ENCODE measurements at regions not wholly inside any gene's neighbourhood (a gene's known extent, or its start where the extent isn't known, plus 50 kb on each side); places are given as distances from the start of the nearest gene placed in this dataset.

DNA sequence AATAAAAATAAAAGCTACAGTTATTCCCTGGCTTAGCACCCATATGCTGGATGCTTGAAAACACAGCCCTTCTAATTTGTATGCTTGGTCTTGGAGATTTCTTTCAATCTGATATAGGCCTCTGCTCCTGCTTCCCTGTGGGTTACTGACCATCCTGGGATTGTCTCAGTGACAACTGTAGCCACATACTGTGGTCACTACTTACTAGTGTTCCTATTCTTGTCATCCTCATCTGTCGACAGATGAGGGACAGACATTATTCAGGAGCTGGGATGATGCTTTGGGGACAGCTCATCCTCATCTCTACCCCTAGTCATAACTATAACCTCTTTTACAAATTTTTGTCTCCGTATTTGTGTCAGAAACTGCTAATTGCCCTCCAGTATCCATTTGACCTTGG, 388.9 kb upstream of the MAP3K7 start:
- no peaks in the 10 kb centered on the region for H4K20me1 ChIP-seq (ENCODE audit: insufficient read depth, low read length)
- Mint-ChIP-seq H3K4me3 (no peak overlapping the region), H3K4me1 (no peaks in the 10 kb centered on the region), H3K27me3 (ENCODE audit: low read depth in 3 of 3) (peaks cover 0 to 2% (median 0%) of the 10 kb centered on the region in 3 donors), H3K27ac (no peak overlapping the region), H3K9me3 (peaks cover 0 to 4% (median 0%) of the 10 kb centered on the region in 7 donors), H3K36me3 (no peaks in the 10 kb centered on the region)
- no peaks in the 10 kb centered on the region for H3K27me3 ChIP-seq (ENCODE audit: control insufficient read depth in 2 of 2, insufficient read depth in 2 of 2, low read length in 2 of 2)
- no peak overlapping the region for H3K4me2 ChIP-seq (replicated peaks; ENCODE audit: extremely low read depth, low read length, poor library complexity, severe bottlenecking)
- TF ChIP-seq, protein P1, sequence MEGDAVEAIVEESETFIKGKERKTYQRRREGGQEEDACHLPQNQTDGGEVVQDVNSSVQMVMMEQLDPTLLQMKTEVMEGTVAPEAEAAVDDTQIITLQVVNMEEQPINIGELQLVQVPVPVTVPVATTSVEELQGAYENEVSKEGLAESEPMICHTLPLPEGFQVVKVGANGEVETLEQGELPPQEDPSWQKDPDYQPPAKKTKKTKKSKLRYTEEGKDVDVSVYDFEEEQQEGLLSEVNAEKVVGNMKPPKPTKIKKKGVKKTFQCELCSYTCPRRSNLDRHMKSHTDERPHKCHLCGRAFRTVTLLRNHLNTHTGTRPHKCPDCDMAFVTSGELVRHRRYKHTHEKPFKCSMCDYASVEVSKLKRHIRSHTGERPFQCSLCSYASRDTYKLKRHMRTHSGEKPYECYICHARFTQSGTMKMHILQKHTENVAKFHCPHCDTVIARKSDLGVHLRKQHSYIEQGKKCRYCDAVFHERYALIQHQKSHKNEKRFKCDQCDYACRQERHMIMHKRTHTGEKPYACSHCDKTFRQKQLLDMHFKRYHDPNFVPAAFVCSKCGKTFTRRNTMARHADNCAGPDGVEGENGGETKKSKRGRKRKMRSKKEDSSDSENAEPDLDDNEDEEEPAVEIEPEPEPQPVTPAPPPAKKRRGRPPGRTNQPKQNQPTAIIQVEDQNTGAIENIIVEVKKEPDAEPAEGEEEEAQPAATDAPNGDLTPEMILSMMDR (IDR thresholded peaks at IDR 0.05), result no peak
- H3K4me1 ChIP-seq (ENCODE audit: control insufficient read depth in 1 of 2, insufficient read depth in 2 of 2, low read length in 2 of 2), result no peaks in the 10 kb centered on the region
- DNase-seq, result no peak
- H3K9ac ChIP-seq (ENCODE audit: insufficient read depth, low read length, poor library complexity, severe bottlenecking), result no peak overlapping the region
- WGBS (ENCODE audit: insufficient coverage), result no CpG with 5 or more reads among the region's 2 CpGs
- H3K79me2 ChIP-seq (ENCODE audit: insufficient read depth, low read length), result no peaks in the 10 kb centered on the region
- intact Hi-C loops (cut with micrococcal nuclease), result no loop called here
- no peaks in the 10 kb centered on the region for H3K36me3 ChIP-seq (replicated peaks in 1 of 2; ENCODE audit: control insufficient read depth in 1 of 2, insufficient read depth in 2 of 2, low read length in 2 of 2)
- H3K4me3 ChIP-seq (replicated peaks in 1 of 3; ENCODE audit: low read depth in 2 of 3, low read length in 3 of 3), result no peak overlapping the region
- no peaks in the 10 kb centered on the region for H3K9me3 ChIP-seq (replicated peaks in 1 of 2; ENCODE audit: control insufficient read depth in 1 of 2, insufficient read depth in 1 of 2, low read length in 2 of 2)
- no peak overlapping the region for H3K27ac ChIP-seq (ENCODE audit: low read depth in 1 of 2, low read length in 2 of 2)
- no peak overlapping the region for H2AFZ ChIP-seq (ENCODE audit: insufficient read depth, low read depth, low read length, poor library complexity, severe bottlenecking)

DNA sequence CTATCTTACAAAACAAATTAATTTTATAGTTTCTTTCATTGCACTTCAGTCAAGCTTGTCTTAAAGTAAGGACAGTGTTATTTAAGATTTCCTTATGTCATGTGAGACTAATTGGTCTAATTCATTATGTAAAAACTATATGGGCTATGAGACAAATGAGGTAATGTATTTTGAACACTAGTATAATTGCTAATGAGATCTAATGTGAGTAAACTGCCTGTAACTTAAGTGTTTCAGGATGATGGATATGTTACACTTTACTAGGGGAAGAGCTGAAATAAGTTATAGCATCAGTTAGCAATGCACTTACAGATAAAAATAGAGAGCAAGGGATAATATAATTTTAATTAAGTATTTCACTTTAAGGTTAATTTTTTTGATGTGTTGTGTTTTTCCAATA, 386.3 kb upstream of the MAP3K7 start:
- TF ChIP-seq, protein P1 (IDR thresholded peaks at IDR 0.05), result no peak
- intact Hi-C loops (cut with micrococcal nuclease), result no loop called here
- H3K79me2 ChIP-seq (ENCODE audit: insufficient read depth, low read length), result no peaks in the 10 kb centered on the region

More for the DNA sequence above, 386.3 kb upstream of the MAP3K7 start:
- H2AFZ ChIP-seq (ENCODE audit: insufficient read depth, low read depth, low read length, poor library complexity, severe bottlenecking), result no peak overlapping the region
- no peaks in the 10 kb centered on the region for H3K9me3 ChIP-seq (replicated peaks in 1 of 2; ENCODE audit: control insufficient read depth in 1 of 2, insufficient read depth in 1 of 2, low read length in 2 of 2)
- no peaks in the 10 kb centered on the region for H4K20me1 ChIP-seq (ENCODE audit: insufficient read depth, low read length)
- no peaks in the 10 kb centered on the region for H3K36me3 ChIP-seq (replicated peaks in 1 of 2; ENCODE audit: control insufficient read depth in 1 of 2, insufficient read depth in 2 of 2, low read length in 2 of 2)
- no peak for DNase-seq
- no peaks in the 10 kb centered on the region for H3K4me1 Mint-ChIP-seq
- no peaks in the 10 kb centered on the region for H3K27me3 ChIP-seq (ENCODE audit: control insufficient read depth in 2 of 2, insufficient read depth in 2 of 2, low read length in 2 of 2)
- no peak overlapping the region for H3K27ac ChIP-seq (ENCODE audit: low read depth in 1 of 2, low read length in 2 of 2)
- no peak overlapping the region for H3K4me3 ChIP-seq (replicated peaks in 1 of 3; ENCODE audit: low read depth in 2 of 3, low read length in 3 of 3)
- H3K4me2 ChIP-seq (replicated peaks; ENCODE audit: extremely low read depth, low read length, poor library complexity, severe bottlenecking), result no peak overlapping the region
- H3K4me1 ChIP-seq (ENCODE audit: control insufficient read depth in 1 of 2, insufficient read depth in 2 of 2, low read length in 2 of 2), result no peaks in the 10 kb centered on the region
- peaks cover 0 to 4% (median 0%) of the 10 kb centered on the region in 7 donors for H3K9me3 Mint-ChIP-seq
- no peak overlapping the region for H3K27ac Mint-ChIP-seq
- no peaks in the 10 kb centered on the region for H3K36me3 Mint-ChIP-seq
- no peak overlapping the region for H3K9ac ChIP-seq (ENCODE audit: insufficient read depth, low read length, poor library complexity, severe bottlenecking)
- H3K27me3 Mint-ChIP-seq (ENCODE audit: low read depth in 3 of 3), result peaks cover 0 to 2% (median 0%) of the 10 kb centered on the region in 3 donors
- no peak overlapping the region for H3K4me3 Mint-ChIP-seq
